ENCODE measurements at regions not wholly inside any gene's neighbourhood (a gene's known extent, or its start where the extent isn't known, plus 50 kb on each side); places are given as distances from the start of the nearest gene placed in this dataset.

- no peak for TF ChIP-seq POLR2A (IDR thresholded peaks at IDR 0.05; ENCODE audit: low read depth, low read length)
- no peak for TF ChIP-seq POLR2AphosphoS5 (IDR thresholded peaks at IDR 0.05; ENCODE audit: low read depth, low read length)
- no peak for TF ChIP-seq TAF1 (IDR thresholded peaks at IDR 0.05; ENCODE audit: borderline replicate concordance, low read depth, low read length)
These were observed 50.8 kb upstream of the CWC22 start for GRCh38 chr2:180057706-180058412.
